NCI-H1417 (cell line): ENCODE measurements at regions not wholly inside any gene's neighbourhood (a gene's known extent, or its start where the extent isn't known, plus 50 kb on each side); places are given as distances from the start of the nearest gene placed in this dataset.

Source experiments
- DNase-seq, 3 experiments: peaks; one replicate each; lab custom pipeline; 2025; lab: John Stamatoyannopoulos, UW

DNA sequence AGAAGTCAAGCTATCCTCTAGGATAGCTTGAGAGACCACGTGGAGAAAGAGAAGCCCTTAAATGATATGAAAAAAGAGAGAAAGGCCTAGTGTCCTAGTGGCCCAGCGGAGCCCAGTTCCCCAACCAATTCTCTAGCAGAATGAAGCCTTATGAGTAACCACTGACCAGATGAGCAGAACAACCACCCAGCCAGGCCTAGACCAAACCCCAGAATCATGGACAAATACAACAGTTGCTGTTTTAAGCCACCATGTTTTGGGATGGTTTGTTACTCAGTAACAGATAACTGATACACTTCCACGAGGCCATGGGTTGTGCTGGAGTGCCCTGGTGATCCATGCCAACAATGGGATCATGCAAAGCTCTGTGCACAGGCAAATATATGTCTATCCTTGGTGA lies 377.1 kb downstream of the SOX9 start:
- DNase-seq = no peak

DNA sequence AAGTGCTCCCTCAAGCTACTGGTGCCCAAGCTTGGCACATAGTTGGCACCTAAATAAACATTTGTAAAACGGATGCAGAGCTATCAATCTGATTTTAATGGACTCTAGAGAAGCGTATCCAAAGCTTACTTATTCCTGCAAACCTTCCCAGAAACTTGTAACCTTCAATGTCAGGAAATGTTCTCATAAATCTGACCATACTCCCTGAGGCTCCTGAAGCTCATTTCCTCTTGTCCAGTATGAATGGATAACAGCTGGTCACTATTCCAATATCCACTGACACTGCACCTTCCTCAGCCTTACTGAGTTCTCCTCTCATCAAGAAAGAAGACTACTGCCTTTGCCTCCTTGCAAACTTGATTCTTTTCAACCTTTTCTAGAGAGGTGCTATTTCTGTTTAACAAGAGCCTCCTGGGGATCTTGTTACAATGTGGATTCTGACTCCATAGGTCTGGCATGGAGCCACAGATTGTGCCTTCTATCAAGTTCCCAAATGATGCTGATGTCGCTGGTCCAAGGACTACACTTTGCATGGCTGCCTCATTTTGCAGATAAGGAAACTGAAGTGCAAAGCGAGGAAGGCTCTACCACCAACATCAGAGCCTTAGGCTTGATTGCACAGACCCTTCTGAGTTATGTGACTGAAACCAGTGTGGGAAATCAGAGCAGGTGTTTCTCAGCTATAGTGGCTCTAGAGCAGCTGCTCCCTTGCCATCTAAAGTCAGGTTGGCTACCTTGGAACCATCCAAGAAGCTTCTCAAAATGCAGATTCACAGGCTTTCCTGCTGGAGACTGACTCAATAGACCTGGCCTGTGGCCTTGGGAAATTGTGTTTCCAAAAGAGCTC lies 377.8 kb downstream of the SOX9 start:
- peak in 1 of 3 experiments; percentile 37 for DNase-seq

DNA sequence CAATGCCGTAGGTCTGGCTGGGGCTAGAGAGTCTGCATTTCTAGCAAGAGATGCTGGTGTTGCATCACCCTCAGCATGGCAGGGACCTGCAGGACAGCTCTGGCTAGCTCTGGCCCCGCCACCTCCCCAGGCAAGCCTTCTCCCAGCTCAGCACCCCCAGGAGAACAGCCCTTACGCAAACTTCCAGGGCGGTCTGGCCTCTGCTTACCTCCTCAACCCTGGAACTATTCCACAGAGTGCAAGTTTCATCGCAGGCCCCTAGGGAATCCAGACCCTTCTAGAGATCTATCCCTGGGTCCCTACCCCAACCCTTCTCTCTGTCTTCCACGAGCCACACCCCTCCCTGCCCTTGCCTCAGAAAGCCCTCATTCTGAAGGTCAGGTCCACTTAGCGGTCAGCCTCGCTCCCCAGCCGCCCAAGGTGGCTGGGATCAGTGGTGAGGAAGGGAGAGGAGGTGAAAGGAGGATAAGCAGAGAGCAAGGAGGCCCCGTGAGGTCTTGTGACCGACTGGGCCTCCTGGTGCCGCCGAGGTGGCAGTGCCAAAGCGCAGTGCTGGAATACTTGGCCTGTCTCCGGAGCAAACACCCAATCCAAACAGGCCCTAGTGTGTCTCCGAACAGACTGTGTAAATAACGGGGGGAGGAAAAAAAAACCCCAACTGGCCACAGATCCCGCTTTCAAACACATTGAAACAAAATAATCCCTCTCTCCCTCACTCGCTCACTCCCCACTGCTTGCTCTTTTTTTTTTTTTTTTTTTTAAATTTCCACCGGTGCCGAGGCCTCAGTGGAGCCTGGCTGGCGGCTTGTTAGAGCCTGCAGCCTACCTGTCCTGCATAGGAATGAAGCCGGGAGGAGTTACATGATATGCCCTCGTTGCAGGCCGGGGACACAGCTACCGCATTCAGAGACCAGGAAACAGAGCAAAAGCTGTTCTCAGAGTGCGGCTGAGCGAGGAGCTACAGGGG lies 380.9 kb downstream of the SOX9 start:
- DNase-seq = no peak

DNA sequence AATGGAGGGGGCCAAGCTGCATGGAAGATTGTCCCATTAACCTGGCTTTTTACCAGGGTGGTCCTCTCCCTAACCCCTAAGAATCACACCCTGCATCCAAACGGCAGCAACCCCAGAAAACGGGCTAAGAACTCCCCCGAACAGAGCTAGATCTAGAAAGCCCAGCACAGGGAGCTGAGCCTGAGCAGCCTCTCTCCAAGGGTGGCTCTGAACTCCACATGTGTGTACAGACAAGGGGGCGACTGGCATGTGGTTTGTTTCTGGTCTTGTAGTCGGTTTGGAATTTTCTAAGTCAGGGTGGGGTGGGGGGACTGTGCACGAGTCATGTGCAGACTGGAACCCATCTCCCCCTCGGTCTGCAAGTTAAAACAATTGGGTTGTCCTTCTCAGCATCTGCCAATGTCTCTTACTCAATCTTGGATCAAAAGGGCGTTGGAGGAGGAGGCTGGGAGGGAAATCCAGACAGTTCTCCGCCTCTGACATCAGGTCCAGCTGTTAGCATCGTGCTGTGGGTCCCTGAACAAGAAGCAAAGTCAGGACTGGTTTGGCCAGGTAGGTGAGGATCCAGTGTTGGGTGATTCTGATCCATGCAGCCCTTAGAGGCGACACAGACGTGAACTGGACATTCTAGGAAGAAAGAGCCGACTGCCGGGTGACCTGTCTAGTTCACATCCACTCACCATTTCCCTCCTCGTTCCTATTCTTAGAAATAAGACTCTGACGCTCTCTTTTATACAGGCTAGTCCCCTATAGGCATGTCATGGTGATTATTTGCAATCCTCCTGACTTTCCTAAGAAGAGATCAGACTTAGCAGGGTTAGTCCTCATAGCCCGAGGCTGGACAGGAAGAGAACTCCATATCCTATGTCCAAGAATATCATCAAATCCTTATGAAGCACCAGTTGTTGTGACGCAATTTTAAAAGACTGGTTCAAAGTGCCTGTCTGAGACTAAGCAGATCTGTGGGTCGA lies 381.8 kb downstream of the SOX9 start:
- DNase-seq = no peak

DNA sequence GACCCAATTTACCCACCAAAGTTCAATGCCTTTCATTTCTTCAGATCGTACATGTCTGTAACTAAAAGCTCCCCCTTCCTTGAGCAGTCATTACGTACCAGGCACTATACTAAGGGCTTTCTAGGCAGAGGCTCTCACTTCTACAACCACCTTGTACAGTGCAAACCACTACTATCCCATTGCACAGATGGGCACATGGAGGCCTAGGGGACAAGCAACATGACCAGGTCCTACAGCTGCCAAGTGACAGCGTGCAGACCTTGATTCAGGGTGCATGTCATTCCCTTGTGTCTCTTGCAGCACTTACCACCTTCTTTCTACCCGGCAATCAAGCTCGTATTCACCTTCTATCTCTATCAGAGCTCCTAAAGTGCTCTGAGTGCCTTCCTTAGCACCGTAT lies 382.7 kb downstream of the SOX9 start:
- no peak for DNase-seq

DNA sequence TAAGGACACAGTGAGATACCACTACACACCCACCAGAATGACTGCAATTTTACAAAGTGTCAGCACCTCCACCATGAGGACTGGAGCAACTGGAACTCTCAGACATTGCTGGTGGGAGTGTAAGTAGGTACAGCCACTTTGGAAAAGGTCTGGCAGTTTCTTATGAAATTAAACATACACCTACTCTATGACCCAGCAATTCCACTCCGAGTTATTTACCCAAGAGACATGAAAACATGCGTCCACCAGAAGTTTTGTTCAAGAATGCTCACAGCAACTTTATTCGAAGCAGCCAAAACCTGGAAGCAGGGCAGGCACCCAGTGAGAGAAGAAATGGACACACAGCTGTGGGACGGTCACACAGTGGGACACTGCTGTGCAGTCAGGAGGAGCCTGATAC lies 384.0 kb downstream of the SOX9 start:
- DNase-seq = no peak

DNA sequence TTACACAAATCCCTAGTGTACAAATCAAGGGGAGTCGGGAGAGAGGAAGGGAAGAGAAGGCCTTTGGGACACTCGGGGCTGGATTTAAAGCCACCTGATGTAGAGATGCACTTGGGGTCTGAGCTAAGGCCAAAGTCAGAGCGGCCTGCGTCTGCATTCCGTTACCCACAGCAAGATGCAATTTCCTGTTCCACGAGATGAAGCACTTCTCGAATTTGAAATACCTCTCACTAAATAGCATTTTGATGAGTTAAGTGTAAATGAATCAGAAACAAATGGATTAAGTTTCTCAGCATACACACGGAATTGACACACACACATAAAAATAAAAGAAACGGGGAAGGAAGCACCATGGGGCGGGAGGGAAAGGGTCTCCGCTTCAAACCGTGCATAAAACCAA lies 386.0 kb downstream of the SOX9 start:
- DNase-seq = no peak

DNA sequence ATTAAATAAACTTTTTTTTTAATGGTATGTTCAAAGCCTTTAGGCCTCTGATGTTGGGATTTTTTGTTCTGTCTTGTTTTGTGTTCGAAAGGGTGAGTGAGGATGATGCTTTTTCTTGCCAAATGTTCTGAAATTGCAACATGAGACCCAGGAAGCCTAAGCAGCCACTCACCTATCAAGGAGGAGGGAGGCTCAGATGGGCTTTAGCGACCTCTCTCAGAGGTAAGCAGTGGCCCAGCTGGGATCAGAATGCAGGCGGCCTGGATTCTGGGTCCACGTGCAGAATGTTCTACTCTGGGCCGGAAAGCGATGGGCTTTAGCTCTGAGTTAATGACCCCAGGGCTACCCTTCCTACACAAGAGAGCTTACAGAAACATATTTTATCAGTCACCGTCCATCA lies 386.6 kb downstream of the SOX9 start:
- DNase-seq = no peak

DNA sequence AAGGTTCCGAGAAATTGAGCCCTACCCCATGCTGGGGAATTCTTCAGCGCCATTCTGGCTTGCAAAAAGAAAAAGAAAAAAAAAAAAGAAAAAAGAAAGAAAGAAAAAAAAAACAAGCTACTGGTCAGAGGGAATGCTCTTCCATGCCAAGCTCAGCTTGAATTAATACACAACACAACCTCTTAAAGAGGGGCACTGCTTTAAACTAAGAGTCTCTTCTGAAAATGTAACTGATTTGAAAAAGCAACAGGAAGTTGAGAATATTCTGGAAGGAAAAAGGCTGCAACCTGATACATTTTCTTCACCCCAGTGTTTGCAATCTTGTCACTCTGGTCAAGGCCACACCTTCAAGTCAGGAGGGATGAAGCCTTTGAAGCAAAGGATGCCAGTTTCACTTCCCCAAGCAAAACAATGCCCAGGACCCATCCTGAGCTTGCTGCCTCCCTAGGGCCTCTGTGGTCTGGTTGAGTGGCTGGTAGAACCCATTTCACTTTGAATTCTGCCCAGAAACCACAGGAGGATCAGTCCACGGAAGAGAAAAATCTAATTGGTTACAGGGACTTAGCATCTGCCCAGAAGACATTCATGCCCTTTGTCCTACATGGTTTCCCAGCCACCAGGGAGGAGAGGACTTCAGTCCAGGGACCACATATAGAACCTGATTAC lies 389.7 kb downstream of the SOX9 start:
- peak in 1 of 3 experiments; percentile 28 for DNase-seq

DNA sequence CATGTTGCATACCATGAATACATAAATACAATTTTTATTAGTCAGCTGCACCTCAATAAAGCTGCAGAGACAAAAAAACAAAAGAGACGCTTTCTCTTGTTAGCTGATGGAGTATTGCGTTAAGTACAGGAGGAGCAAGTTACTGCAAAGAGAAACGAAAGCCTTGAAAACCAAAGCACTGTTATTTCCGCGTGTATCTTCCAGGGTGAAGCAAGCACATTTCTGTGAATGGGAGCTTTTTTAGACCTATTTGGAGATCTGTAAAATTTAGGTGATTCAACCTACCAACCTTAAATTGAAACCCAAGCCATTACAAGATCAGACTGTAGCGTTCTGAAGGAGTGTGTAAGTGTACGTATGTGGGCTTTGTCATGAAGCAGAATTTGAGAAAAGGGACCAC lies 390.4 kb downstream of the SOX9 start:
- DNase-seq = no peak

DNA sequence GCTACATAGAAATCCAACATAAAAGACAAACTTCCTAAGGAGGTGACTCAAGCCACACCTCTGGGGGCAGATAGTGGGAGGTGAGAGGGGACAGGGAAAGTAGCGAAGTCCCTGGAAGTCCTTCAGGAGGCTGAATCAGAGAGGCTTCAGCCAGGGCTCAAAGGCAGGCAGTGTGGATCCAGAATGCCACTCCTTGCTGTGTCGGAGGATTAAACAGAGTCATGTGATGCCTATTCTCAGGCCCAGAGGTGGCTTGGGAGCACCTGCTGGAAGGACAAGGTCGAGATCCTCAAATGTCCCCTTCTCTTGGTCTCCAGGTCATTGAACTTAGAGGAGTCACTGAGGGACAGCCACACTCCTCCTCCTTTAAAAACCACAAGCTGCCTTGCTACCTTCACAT lies 391.1 kb downstream of the SOX9 start:
- no peak for DNase-seq

DNA sequence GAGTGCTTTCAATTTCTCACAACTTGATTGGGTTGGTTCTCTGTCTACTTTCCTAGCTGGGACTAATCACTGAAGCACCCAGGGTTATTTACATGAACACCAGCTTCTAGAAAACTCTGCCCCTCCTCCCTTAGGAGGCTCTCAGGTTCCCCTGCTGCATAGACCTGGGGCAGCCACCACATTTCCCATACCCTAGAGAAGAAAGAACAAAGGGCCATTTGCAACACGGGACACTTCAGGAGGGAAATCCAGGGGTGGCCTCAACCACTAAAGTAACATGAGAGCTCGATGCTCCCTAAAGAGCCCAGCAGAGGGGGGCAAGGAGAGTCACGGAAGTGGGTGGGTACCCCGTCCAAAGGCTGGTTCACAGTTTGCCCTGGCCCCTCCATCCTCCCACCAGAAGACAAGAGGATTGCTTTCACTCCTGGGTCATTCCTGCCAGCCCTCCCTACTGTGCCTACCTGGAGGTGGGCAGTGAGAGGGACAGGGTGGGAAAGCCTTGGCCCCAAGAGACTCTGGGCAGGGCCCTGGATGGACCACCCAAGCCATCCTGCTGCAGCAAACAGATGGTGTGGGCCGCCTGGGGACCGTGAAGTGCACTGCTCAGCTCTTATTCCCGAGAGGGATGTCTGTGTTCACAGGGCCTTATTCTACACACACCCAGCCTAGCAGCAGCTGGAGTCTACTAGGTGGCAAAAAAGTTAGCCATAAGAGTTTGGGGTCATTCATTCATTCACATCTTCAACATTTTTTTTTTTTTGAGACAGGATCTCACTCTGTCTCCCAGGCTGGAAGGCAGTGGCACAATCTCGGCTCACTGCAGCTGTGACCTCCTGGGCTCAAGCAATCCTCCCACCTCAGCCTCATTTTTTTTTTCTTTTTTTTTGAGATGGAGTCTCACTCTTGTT lies 392.1 kb downstream of the SOX9 start:
- DNase-seq = no peak

DNA sequence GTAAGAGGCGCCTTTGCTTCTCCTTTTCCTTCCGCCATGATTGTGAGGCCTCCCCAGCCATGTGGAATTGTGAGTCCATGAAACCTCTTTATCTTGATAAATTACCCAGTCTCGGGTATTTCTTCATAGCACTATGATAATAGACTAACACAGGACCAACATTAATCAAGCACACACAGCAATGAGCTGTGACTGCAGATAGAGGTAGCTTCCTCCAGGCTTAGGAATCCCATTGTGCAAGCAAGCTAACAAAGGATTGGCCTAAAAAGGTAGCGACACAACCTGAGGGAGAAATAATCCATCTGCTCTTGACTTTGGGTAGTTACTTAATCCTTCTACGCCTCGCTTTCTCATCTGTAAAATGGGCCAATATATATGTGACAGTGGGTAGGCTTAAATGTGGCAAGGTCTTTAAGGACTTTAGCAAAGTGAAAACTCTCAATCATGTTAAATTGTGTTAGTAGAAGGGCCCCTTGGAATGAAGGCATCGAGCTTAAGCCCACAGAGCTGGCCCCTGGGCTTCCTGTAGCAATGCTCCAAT lies 393.6 kb downstream of the SOX9 start:
- DNase-seq = no peak

DNA sequence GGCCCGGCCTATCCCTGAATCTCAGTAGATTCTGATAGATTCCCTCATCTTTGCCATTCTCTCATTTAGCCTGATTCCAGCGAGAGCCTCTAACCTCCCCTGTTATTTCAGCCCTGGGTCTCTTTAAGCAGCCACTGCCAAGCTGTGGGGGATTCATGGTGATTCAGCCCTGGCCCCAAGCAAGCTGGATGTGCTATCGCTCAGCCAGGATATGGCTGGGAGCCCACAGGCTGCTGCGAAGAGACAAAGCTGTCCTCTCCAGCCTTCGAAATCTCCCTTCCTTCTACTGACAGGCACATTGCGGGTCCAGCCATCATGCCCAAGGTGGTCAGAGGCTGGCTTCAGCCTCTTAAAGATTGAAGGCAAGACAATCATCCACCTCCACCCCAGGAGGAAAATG lies 394.1 kb downstream of the SOX9 start:
- DNase-seq = no peak

DNA sequence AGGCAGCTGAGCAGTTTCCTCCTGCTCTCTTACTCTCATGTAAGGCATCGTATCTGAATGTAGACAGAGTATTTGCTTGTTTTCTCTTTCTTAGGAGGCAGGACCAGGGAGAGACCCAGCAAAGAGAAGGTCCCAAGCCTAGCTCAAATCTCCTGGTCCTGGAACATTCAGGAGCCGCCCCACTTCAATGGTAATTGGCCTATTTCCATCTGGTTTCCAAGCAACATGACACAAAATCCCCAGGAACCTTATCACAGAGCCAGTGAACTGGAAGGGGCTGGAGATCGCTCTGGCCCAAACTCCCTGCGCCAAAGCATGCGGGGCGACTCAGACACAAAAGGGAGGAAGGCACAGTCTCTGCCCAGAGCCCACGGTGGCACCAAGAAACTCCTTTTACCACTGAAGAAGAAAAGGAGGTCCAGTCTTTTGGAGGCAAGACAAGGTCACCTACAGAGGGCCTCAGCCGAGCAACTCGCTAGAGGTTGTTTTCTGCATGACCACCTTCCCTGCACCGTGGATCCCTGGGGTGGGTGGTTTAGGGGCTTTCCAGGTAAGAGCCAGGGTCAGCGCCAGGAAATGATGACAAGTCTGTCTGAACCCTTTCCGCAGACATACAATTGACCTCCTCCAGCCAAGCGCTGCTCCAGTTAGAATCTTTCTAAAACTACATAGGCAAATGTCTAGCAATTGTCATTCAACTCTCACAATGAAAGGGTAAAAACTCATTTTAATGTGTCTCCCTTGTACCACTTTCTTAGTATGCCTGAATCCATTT lies 394.7 kb downstream of the SOX9 start:
- peak in 2 of 3 experiments; percentile 26 to 63 for DNase-seq

DNA sequence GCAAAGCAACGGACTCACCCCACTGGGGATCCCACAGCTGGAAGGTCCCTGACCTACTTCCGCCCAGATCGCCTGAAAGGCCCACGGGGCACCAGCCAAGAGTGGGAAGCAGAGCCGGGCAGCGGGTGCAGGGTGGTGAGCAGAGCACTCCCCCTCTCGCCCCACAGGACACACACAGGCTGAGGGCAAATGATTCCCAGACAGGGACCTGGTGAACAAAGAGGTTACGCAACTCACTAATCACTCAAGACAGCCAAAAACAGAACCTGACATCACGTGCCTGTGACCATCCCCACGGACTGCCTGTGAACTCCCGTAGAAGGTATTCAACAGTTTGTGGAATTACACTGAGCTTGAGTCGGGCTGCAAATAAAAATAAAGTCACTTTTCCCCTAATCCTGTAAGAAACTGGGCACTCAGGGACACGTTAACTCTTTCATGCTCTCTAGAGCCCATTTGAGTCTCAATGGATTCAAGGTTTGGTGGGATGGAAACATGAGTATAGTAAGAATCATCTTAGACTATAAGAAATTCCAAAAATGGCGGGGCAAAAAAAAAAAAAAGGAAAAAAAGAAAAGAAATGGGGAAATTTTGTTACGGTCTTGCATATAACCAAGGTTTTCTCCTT lies 396.1 kb downstream of the SOX9 start:
- DNase-seq = no peak

DNA sequence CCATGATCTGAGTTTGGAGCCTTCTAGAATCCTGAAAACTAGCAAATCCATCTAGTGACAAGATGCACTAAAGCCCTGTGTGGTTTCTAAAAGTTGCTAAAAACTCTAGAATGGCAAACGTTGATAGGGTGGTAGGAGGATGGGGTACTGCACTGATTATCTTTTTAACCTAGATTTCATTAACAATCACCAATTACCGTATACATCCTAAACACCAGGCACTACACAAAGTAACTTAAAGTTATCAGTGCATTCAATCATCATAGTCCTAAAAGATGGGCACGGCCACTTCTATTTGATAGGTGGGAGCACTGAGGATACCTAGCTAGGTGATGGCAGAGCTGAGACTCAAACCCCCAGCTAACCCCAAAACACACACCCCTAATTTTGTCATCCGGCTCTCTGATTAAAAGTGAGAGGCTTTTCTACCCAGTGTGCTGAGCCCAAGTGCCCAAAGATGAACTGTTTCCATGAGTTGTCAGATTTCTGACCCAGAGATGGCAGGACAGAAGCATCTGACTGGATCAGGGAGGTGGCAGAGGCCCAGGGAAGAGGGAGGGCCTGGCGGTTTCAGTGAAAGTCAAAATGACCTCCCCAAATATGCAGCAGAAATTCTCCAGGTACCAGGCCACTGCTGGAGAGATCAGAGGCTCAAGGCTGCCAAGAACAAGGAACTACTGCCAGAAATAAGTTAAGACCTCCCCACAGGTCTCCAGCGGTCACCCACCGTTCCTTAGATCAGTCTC lies 396.8 kb downstream of the SOX9 start:
- no peak for DNase-seq
